WERI-Rb-1 (cell line): ENCODE measurements at regions not wholly inside any gene's neighbourhood (a gene's known extent, or its start where the extent isn't known, plus 50 kb on each side); places are given as distances from the start of the nearest gene placed in this dataset.
A peak's percentile ranks its signal among the peaks of the same experiment; 100 is the strongest.

Experiments
- DNase-seq: peaks from one replicate; pipeline ENCODE4 v3.0.0-alpha.2; 2020
- H3K27ac ChIP-seq: fragments of 250-450 bp; sonication (Bioruptor Pico); 2 replicates; pipeline ENCODE4 v1.5.1; 2020; ENCODE audit warnings: mild to moderate bottlenecking, moderate library complexity
- H3K27me3 ChIP-seq: fragments of 250-450 bp; sonication (Bioruptor Pico); 2 replicates; pipeline ENCODE4 v1.5.1; 2021; ENCODE audit warnings: mild to moderate bottlenecking, low read depth, moderate library complexity; ENCODE audit not compliant: insufficient read depth, severe bottlenecking
- H3K36me3 ChIP-seq: fragments of 250-450 bp; sonication (Bioruptor Pico); 2 replicates; pipeline ENCODE4 v1.5.1; 2020; ENCODE audit warnings: mild to moderate bottlenecking, moderate library complexity
- H3K4me3 ChIP-seq: 2 replicates; pipeline ENCODE4 v1.5.1; 2011; ENCODE audit warnings: low read depth, mild to moderate bottlenecking, control low read depth, low read length
- H3K9me3 ChIP-seq: fragments of 250-450 bp; sonication (Bioruptor Pico); 2 replicates; pipeline ENCODE4 v1.5.1; 2021; ENCODE audit warnings: mild to moderate bottlenecking, moderate library complexity; ENCODE audit not compliant: severe bottlenecking
- TF ChIP-seq, protein P1 (sequence below): IDR thresholded peaks from 2 replicates; pipeline ENCODE4 v1.5.1; 2011; ENCODE audit warnings: low read depth, mild to moderate bottlenecking, control low read depth, inconsistent platforms, low read length

DNA sequence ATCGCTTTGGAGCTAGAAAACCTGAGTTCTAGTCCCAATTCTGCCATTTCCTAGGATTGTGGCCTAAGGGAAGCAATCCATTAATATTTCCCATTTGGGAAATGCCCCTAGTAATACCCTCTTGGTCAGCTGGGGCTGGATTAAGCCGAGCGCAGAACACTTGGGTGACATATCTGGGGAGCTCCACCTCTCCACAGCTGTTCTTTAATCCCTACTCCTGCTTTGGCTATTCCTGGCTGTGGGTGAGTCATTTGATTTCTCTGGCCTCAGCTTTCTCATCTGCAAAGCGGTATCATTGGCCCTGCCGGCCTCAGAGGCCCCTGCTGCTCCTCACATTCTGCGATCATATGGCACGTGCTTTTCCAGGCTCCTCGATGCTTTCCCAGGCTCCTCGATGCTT lies 108.3 kb downstream of the BUB3 start:
- H3K27ac ChIP-seq: no peak overlapping the region
- TF ChIP-seq, protein P1, sequence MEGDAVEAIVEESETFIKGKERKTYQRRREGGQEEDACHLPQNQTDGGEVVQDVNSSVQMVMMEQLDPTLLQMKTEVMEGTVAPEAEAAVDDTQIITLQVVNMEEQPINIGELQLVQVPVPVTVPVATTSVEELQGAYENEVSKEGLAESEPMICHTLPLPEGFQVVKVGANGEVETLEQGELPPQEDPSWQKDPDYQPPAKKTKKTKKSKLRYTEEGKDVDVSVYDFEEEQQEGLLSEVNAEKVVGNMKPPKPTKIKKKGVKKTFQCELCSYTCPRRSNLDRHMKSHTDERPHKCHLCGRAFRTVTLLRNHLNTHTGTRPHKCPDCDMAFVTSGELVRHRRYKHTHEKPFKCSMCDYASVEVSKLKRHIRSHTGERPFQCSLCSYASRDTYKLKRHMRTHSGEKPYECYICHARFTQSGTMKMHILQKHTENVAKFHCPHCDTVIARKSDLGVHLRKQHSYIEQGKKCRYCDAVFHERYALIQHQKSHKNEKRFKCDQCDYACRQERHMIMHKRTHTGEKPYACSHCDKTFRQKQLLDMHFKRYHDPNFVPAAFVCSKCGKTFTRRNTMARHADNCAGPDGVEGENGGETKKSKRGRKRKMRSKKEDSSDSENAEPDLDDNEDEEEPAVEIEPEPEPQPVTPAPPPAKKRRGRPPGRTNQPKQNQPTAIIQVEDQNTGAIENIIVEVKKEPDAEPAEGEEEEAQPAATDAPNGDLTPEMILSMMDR: no peak
- peak; percentile 68 for DNase-seq
- no peaks in the 10 kb centered on the region for H3K36me3 ChIP-seq
- H3K9me3 ChIP-seq: no peaks in the 10 kb centered on the region
- no peak overlapping the region for H3K4me3 ChIP-seq
- H3K27me3 ChIP-seq: no peaks in the 10 kb centered on the region

DNA sequence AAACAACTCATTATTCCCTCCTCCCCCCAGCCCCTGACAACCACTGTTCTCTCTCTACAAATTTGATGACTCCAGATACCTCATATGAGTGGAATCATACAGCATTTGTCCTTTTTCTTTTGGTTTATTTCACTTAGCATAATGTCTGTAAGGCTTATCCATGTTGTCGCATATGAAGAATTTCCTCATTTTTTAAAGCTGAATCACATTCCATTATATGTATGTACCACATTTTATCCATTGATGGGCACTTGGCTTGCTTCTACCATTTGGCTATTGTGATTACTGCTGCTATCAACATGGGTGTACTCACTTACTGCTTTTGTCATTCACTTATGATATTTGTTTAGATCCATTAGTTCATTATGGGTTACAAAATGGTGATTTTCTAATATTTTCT lies 112.8 kb downstream of the BUB3 start:
- no peak overlapping the region for H3K27ac ChIP-seq
- DNase-seq: no peak
- H3K4me3 ChIP-seq: no peak overlapping the region
- H3K36me3 ChIP-seq: no peaks in the 10 kb centered on the region
- H3K27me3 ChIP-seq: no peaks in the 10 kb centered on the region
- TF ChIP-seq, protein P1: no peak
- H3K9me3 ChIP-seq: no peaks in the 10 kb centered on the region

DNA sequence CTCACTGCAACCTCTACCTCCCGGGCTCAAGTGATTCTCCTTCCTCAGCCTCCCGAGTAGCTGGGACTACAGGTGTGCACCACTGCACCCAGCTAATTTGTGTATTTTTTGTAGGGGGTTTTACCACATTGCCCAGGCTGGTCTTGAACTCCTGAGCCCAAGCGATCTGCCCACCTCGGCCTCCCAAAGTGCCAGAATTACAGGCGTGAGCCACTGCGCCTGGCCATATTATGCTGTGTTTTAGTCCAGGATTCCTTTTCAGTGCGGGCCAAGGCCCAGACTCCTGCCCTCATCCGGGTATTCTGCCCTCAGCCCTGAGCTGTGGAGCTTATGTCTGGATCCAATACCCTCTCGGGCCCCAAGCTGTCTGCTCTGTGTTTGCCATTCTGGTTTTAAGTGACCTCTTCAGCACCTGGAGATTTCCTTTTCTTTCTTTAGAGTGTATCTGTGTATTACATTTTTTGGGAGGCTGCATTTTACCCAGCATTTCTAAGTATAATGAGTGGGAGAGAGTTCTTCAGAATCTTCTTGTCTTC lies 114.9 kb downstream of the BUB3 start:
- H3K27me3 ChIP-seq: no peaks in the 10 kb centered on the region
- no peak for DNase-seq
- TF ChIP-seq, protein P1: no peak

DNA sequence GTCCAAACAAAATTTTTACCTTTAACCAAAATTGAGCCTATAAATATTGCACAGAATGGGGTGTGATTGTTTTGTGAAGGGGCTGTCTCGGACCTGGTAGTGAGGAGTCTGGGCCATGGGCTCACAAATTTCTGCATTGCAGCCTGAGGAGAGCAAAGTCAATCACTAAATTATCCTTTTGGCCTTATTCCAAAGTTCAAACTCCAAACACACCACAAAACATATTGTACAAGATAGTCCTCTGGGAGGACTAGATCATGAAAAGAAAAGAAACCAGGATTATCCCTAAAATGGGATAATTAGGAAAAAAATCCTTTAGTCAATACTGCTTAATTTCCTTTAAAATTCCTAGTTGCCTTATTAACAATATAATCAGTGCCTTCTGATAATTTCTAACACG lies 115.5 kb downstream of the BUB3 start:
- Histone ChIP-seq H3K4me3 (no peak overlapping the region), H3K27me3 (no peaks in the 10 kb centered on the region), H3K36me3 (no peaks in the 10 kb centered on the region), H3K9me3 (no peaks in the 10 kb centered on the region), H3K27ac (no peak overlapping the region)
- TF ChIP-seq, protein P1: no peak
- no peak for DNase-seq

More for the DNA sequence above, 114.9 kb downstream of the BUB3 start:
- no peaks in the 10 kb centered on the region for H3K36me3 ChIP-seq
- H3K27ac ChIP-seq: no peak overlapping the region
- no peak overlapping the region for H3K4me3 ChIP-seq
- no peaks in the 10 kb centered on the region for H3K9me3 ChIP-seq

DNA sequence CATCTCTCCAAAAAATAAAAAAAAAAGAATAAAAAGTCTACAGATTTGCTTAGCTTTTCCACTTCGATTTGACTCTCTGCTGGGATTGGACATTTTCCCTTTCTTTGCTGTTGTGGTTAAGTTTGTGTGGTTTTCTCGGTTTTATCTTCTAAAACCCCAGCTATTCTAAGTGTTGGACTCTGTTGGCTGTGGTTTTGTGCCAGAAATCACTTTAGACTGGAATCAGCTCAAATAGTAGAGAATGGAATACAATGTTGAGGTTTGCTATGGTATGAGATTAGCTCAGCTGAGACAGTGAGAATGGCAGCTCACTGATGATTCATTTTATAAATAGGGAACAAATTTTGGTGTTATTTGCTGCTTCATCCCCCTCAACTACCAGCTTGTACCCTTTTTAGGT lies 116.0 kb downstream of the BUB3 start:
- H3K27me3 ChIP-seq: no peaks in the 10 kb centered on the region
- no peak overlapping the region for H3K4me3 ChIP-seq
- no peaks in the 10 kb centered on the region for H3K9me3 ChIP-seq
- H3K36me3 ChIP-seq: no peaks in the 10 kb centered on the region
- DNase-seq: no peak
- no peak overlapping the region for H3K27ac ChIP-seq
- TF ChIP-seq, protein P1: no peak

DNA sequence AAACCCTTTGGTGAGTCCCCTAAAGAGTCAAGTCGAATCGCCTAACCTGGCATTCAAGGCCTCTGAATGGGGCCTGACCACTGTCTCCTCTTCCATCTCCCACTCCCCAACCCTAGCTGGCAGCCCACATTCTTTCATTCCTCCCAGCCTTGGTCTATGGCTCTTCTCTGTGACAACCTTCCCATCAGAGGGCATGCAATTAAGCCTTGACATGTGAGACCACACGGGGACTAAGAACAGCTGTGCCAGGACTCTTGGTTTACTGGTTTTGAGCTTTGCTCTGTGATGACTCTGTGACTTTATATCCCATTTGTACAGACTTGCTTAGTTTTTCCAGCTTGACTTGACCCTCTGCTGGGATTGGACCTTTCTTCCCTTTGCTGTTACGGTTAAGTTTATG lies 116.6 kb downstream of the BUB3 start:
- Histone ChIP-seq H3K4me3 (no peak overlapping the region), H3K27me3 (no peaks in the 10 kb centered on the region), H3K9me3 (no peaks in the 10 kb centered on the region), H3K36me3 (no peaks in the 10 kb centered on the region), H3K27ac (no peak overlapping the region)
- TF ChIP-seq, protein P1: no peak
- DNase-seq: no peak
